GM23338 (cell line): ENCODE measurements at regions not wholly inside any gene's neighbourhood (a gene's known extent, or its start where the extent isn't known, plus 50 kb on each side); places are given as distances from the start of the nearest gene placed in this dataset.

Experiments
- ATAC-seq: fragments of 200-7000 bp; cut with Tn5 transposase; 3 replicates; pipeline ENCODE4 v1.9.1; 2020
- DNase-seq: peaks from one replicate; pipeline ENCODE4 v3.0.0-alpha.2; 2015; ENCODE audit warnings: low spot score
- H2AFZ ChIP-seq: fragments of 200-600 bp; sonication (generic); 2 replicates; pipeline ENCODE4 v1.8.0; 2016; ENCODE audit warnings: antibody characterized with exemption, mild to moderate bottlenecking, moderate library complexity
- H3F3A ChIP-seq: fragments of 200-600 bp; sonication (generic); replicated peaks from 2 replicates; pipeline ENCODE4 v1.8.0; 2017; ENCODE audit warnings: antibody characterized with exemption, mixed run types, low read depth
- H3K27ac ChIP-seq: fragments of 200-600 bp; sonication (generic); 2 replicates; pipeline ENCODE4 v1.6.1; 2016; ENCODE audit warnings: low read depth
- H3K27me3 ChIP-seq: fragments of 200-600 bp; sonication (generic); 2 replicates; pipeline ENCODE4 v1.8.0; 2016; ENCODE audit warnings: mild to moderate bottlenecking, mixed run types, moderate library complexity; ENCODE audit not compliant: insufficient read depth
- H3K36me3 ChIP-seq: fragments of 200-600 bp; sonication (generic); 2 replicates; pipeline ENCODE4 v1.8.0; 2016; ENCODE audit warnings: mild to moderate bottlenecking; ENCODE audit not compliant: insufficient read depth
- H3K4me1 ChIP-seq: fragments of 200-600 bp; sonication (generic); 2 replicates; pipeline ENCODE4 v1.8.0; 2016; ENCODE audit warnings: mild to moderate bottlenecking, moderate library complexity; ENCODE audit not compliant: insufficient read depth
- H3K4me2 ChIP-seq: fragments of 200-600 bp; sonication (generic); 2 replicates; pipeline ENCODE4 v1.7.1; 2017; ENCODE audit warnings: mixed run types
- H3K4me3 ChIP-seq: fragments of 200-600 bp; sonication (generic); 2 replicates; pipeline ENCODE4 v1.6.1; 2016; ENCODE audit warnings: mixed run types
- H3K79me2 ChIP-seq: fragments of 200-600 bp; sonication (generic); replicated peaks from 2 replicates; pipeline ENCODE4 v1.8.0; 2017; ENCODE audit warnings: mild to moderate bottlenecking; ENCODE audit not compliant: insufficient read depth
- H3K9me2 ChIP-seq: fragments of 200-600 bp; sonication (generic); 2 replicates; pipeline ENCODE4 v1.8.0; 2017; ENCODE audit not compliant: insufficient read depth
- H4K20me1 ChIP-seq: fragments of 200-600 bp; sonication (generic); replicated peaks from 2 replicates; pipeline ENCODE4 v1.8.0; 2017; ENCODE audit warnings: mild to moderate bottlenecking; ENCODE audit not compliant: insufficient read depth
- H3K27ac Mint-ChIP-seq: 2 replicates; pipeline ENCODE4 v1.8.0; 2020; ENCODE audit warnings: inconsistent platforms, mild to moderate bottlenecking, moderate library complexity, mixed read lengths
- H3K27me3 Mint-ChIP-seq: 3 replicates; pipeline ENCODE4 v1.8.0; 2022; ENCODE audit warnings: low read depth, mild to moderate bottlenecking, moderate library complexity, mixed read lengths, inconsistent platforms; ENCODE audit not compliant: insufficient read depth, poor library complexity
- H3K36me3 Mint-ChIP-seq: 3 replicates; pipeline ENCODE4 v1.8.0; 2021; ENCODE audit warnings: low read depth, mild to moderate bottlenecking, inconsistent platforms, moderate library complexity, mixed read lengths
- H3K4me1 Mint-ChIP-seq: 3 replicates; pipeline ENCODE4 v1.8.0; 2020; ENCODE audit warnings: mild to moderate bottlenecking, inconsistent platforms, mixed read lengths
- H3K4me3 Mint-ChIP-seq: 3 replicates; pipeline ENCODE4 v1.8.0; 2021; ENCODE audit warnings: moderate library complexity, mild to moderate bottlenecking, inconsistent platforms, mixed read lengths
- H3K9me3 Mint-ChIP-seq: 3 replicates; pipeline ENCODE4 v1.8.0; 2020; ENCODE audit warnings: moderate library complexity, mild to moderate bottlenecking, inconsistent platforms, mixed read lengths
- CTCF ChIP-seq, 2 experiments: fragments of 200-600 bp in 1 of 2; sonication (generic) in 1 of 2; conservative IDR thresholded peaks; 2 replicates each; pipeline versions ENCODE4 v1.5.1 to v1.6.1; 2016 to 2017; ENCODE audit warnings: antibody characterized with exemption in 2 of 2, low read depth in 2 of 2, mild to moderate bottlenecking in 2 of 2, moderate library complexity in 1 of 2
- ETS1 ChIP-seq: IDR thresholded peaks from 2 replicates; pipeline ENCODE4 v1.6.1; 2016; ENCODE audit warnings: antibody characterized with exemption
- EZH2 ChIP-seq: fragments of 200-600 bp; sonication (generic); IDR thresholded peaks from one replicate; pipeline ENCODE4 v1.8.0; 2017; ENCODE audit warnings: antibody characterized with exemption, mild to moderate bottlenecking, low read depth; ENCODE audit not compliant: unreplicated experiment
- EZH2phosphoT487 ChIP-seq: fragments of 200-600 bp; sonication (generic); IDR thresholded peaks from one replicate; pipeline ENCODE4 v1.8.1; 2018; ENCODE audit warnings: antibody characterized with exemption; ENCODE audit not compliant: unreplicated experiment
- JUNB ChIP-seq: IDR thresholded peaks from one replicate; pipeline ENCODE4 v1.6.1; 2016; ENCODE audit warnings: antibody characterized with exemption; ENCODE audit not compliant: unreplicated experiment
- NANOG ChIP-seq: IDR thresholded peaks from 2 replicates; pipeline ENCODE4 v1.6.1; 2016; ENCODE audit warnings: antibody characterized with exemption, borderline replicate concordance
- POLR2AphosphoS5 ChIP-seq: IDR thresholded peaks from 2 replicates; pipeline ENCODE4 v1.6.1; 2016; ENCODE audit warnings: antibody characterized with exemption, low read depth
- STAT1 ChIP-seq: IDR thresholded peaks from one replicate; pipeline ENCODE4 v1.6.1; 2016; ENCODE audit warnings: antibody characterized with exemption; ENCODE audit not compliant: unreplicated experiment
- ZNF331 ChIP-seq: fragments of 250-450 bp; sonication (Bioruptor Pico); IDR thresholded peaks from 2 replicates; pipeline ENCODE4 v1.5.0; 2020; ENCODE audit warnings: low read depth, mild to moderate bottlenecking, moderate library complexity
- ZNF462 ChIP-seq: fragments of 250-450 bp; sonication (Bioruptor Pico); IDR thresholded peaks from 2 replicates; pipeline ENCODE4 v1.5.0; 2020; ENCODE audit warnings: mild to moderate bottlenecking, moderate library complexity

GRCh38 chr3:5822843-5823242 is 635.3 kb downstream of the EDEM1 start:
- peaks cover 7% of the 10 kb centered on the region for H3K36me3 ChIP-seq
- H3K9me2 ChIP-seq: no peaks in the 10 kb centered on the region
- H3K4me2 ChIP-seq: no peak overlapping the region
- H3F3A ChIP-seq: no peaks in the 10 kb centered on the region
- Mint-ChIP-seq H3K27me3 (no peaks in the 10 kb centered on the region), H3K27ac (no peak overlapping the region), H3K4me1 (no peaks in the 10 kb centered on the region; the same call in 2 of the 3 replicates), H3K36me3 (no peaks in the 10 kb centered on the region; the same call in 1 of the 3 replicates), H3K4me3 (no peak overlapping the region), H3K9me3 (peaks cover 81% of the 10 kb centered on the region)
- no peak overlapping the region for H3K27ac ChIP-seq
- ATAC-seq (no peak), DNase-seq (no peak)
- no peaks in the 10 kb centered on the region for H3K27me3 ChIP-seq
- no peaks in the 10 kb centered on the region for H3K4me1 ChIP-seq
- H4K20me1 ChIP-seq: no peaks in the 10 kb centered on the region
- H3K79me2 ChIP-seq: no peaks in the 10 kb centered on the region
- TF ChIP-seq JUNB (no peak), STAT1 (no peak), EZH2phosphoT487 (no peak), EZH2 (no peak), ZNF331 (no peak)
- H2AFZ ChIP-seq: no peak overlapping the region
- H3K4me3 ChIP-seq: no peak overlapping the region

- Histone ChIP-seq H3K79me2 (no peaks in the 10 kb centered on the region), H3K4me2 (no peak overlapping the region), H3K4me3 (no peak overlapping the region), H3K9me2 (no peaks in the 10 kb centered on the region), H3K4me1 (no peaks in the 10 kb centered on the region), H3F3A (no peaks in the 10 kb centered on the region), H4K20me1 (no peaks in the 10 kb centered on the region), H3K27me3 (no peaks in the 10 kb centered on the region), H2AFZ (no peak overlapping the region), H3K36me3 (peaks cover 11% of the 10 kb centered on the region), H3K27ac (no peak overlapping the region)
- DNase-seq: no peak
- Mint-ChIP-seq H3K36me3 (no peaks in the 10 kb centered on the region; the same call in 2 of the 3 replicates), H3K27ac (no peak overlapping the region), H3K4me1 (no peaks in the 10 kb centered on the region), H3K4me3 (no peak overlapping the region), H3K9me3 (peaks cover 84% of the 10 kb centered on the region), H3K27me3 (no peaks in the 10 kb centered on the region)
- ATAC-seq: no peak
- TF ChIP-seq EZH2 (no peak), CTCF (conservative IDR thresholded peaks at IDR 0.05; ENCODE audit: low read depth in 2 of 2) (no peak), NANOG (no peak), ETS1 (no peak), ZNF462 (no peak), JUNB (no peak), POLR2AphosphoS5 (no peak)
Measured at GRCh38 chr3:5826467-5826866, 639.0 kb downstream of the EDEM1 start.
